Activated CD4-positive, CD25-positive, alpha-beta regulatory T cell treated with anti-CD3 and anti-CD28 coated beads, Interleukin-2, amount 50 U/mL, for 72 hours (primary cell): ENCODE measurements at regions not wholly inside any gene's neighbourhood (a gene's known extent, or its start where the extent isn't known, plus 50 kb on each side); places are given as distances from the start of the nearest gene placed in this dataset.
"Not testable (repeated sequence)": the region's sequence is repeated elsewhere in the genome, so short reads cannot be mapped to it uniquely, and the experiment has no call there.

Source experiments
- DNase-seq: peaks from one replicate; pipeline ENCODE4 v3.0.0; 2021

DNA sequence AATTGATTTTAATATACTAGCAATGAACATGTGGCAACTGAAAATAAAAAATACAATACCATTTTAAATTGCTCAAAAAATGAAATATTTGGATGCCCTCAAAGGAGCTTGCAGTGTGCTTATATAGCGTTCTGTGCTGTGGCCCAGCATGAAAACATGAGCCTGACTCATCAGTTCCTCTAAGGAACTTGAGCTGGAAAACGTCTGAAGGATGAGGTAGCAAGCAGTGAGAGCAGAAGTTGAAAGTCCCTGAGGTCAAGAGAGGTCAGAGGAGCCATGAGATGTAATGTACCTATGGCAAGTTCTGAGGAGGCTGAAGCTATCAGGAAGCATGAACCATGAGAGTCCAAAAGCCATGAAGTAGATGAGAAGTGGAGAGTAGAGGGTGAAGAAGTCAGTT, 59.7 kb downstream of the HMGB3 start:
- DNase-seq: no peak

DNA sequence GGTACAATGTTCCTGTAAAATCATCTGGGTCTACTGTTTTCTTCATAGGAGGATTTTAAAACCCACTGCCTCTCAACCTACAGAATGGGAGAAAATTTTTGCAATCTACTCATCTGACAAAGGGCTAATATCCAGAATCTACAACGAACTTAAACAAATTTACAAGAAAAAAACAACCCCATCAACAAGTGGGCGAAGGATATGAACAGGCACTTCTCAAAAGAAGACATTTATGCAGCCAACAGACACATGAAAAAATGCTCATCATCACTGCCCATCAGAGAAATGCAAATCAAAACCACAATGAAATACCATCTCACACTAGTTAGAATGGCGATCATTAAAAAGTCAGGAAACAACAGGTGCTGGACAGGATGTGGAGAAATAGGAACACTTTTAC, 83.2 kb downstream of the HMGB3 start:
- DNase-seq: not testable (repeated sequence)

- DNase-seq: no peak
These were observed 90.6 kb downstream of the HMGB3 start for GRCh38 chrX:151073767-151074166.

- no peak for DNase-seq
These were observed 95.4 kb upstream of the GPR50 start for GRCh38 chrX:151081016-151081415.

DNA sequence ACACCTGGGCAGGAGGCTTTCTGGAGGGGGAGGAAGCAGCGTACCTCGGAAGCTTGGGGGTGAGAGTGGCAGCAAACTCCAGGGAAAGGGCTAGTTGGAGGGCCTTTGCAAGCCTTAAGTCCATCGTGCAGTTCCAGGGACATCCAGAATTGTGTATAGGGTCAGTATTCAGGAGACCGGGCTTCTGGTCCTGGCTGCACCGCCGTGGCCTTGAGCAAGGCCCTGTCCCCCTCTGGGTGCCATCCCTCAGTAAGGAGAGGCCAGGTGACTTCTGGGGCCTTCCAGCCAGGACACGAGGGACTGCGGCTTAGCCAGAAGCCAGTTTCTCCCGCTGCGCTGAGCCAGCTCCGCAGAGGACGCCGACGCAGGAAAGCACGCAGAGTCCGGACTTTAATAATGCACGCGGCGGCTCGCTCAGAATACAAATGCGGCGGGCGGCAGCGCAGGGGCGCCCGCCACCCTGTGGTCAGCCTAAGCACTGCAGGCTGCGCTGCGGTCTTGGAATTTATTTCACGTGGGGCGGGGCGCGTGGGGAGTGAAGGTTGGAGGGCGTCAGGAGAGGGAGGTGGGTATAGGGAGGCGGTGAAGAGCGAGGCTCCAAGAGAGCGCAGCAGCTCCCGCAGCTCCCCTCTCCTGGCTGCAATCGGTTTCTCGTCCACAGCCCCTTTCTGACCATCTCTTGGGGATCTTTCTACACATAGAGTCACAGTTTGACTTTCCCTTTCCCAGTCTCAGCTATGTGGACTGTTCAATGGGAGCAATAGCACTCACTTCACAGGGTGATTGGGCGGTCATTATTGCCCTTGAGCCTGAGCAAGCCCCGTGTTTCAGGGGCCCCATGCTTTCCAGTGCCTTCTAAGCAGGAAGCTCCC, 94.1 kb upstream of the GPR50 start:
- peak; percentile 73 for DNase-seq

DNA sequence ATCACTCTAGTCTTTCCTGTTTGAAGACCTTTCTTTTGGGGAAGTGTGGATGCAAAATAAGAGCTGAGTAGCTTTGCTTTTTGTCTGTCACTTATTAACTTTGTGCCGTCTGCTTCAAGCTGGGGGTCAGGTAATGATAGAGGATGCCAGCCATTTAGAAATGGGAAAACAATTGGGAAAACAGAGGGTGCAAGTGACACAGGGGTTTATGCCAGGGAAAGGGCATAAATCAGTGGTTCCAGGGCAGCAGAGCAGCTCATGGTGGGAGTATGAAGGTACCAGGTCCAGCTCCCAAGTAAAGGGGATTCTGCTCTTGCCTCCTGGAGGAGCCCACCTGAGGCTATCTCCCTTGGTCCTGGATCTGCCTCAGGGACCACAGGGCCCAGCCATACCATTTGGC, 91.9 kb upstream of the GPR50 start:
- DNase-seq: no peak

- no peak for DNase-seq
These were observed 91.2 kb upstream of the GPR50 start for GRCh38 chrX:151085207-151085606.

DNA sequence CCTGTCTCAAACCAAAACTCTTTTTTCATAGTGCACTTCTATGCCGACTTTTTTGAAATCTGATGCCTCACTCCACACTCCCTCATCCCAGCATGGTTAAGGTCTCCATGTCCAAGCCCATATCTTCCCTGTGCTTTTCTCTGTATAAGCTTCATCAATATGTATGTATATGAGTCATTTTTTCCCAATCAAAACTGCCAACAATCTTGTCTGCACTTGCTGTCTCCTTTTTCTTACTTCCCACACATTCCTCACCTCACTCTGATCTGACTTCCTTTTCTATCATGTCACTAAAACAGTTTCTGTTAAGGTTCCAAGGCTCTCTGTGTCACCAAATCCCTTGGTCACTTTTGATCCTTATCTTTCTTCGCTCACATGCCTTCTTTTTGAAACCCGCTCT, 88.2 kb upstream of the GPR50 start:
- DNase-seq: no peak

- no peak for DNase-seq
These were observed 77.4 kb upstream of the GPR50 start for GRCh38 chrX:151099001-151099400.

DNA sequence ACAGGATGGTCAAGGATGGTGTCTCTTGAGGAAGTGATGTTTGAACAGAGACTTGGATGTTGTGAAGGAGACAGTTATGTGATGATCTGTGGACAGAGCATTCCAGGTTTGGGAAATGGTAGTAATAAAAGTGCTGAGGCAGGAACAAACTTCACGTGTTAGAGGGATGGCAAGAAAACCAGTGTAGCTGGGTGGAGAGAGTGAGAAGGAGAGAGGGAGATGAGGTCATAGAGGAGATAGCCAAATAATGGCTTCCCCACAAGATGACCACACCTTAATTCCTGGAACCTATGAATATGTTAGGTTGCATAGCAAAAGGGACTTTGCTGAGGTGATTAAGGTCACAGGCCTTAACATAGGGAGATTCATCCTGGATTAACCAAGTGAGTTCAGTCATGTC, 75.6 kb upstream of the GPR50 start:
- no peak for DNase-seq

- not testable (repeated sequence) for DNase-seq
These were observed 63.2 kb upstream of the GPR50 start for GRCh38 chrX:151113200-151113599.
